GM18508 (cell line): ENCODE measurements at regions not wholly inside any gene's neighbourhood (a gene's known extent, or its start where the extent isn't known, plus 50 kb on each side); places are given as distances from the start of the nearest gene placed in this dataset.
"Not testable (repeated sequence)": the region's sequence is repeated elsewhere in the genome, so short reads cannot be mapped to it uniquely, and the experiment has no call there.

Experiments
- ATAC-seq: cut with Tn5 transposase; IDR thresholded peaks from one replicate; pipeline ENCODE4 v1.9.1; 2021; ENCODE audit warnings: moderate number of reproducible peaks; ENCODE audit not compliant: insufficient read depth, unreplicated experiment

DNA sequence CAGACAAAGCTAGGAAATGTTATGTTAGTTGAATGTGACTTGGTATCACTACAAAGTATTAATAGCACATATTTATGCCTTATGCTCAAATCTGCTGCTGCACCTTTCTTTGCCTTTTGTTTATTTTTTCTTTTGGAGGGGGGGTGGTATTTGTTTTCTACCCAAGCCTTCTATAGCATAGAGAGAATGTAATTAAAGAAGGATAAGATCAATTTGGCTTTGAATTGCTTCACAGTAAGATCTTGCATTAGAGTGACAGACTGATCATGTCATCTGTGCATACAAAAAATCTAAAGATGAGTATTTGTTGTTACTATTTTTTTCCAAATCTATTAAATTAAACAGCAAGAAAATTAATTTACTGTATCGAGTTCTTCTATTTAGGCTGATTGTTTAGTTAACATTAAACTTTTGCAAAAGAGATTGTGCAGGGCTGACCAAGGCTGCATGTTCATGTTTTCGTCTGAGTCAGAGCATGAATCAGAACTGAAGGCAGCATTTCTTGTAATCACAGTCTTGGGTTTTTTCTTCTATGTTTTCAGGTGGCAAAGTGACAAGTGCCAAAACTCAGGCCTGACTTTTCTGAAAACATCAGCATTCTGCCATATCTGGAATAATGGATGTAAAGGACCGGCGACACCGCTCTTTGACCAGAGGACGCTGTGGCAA is 1007.1 kb upstream of the WWC1 start:
- no peak for ATAC-seq

DNA sequence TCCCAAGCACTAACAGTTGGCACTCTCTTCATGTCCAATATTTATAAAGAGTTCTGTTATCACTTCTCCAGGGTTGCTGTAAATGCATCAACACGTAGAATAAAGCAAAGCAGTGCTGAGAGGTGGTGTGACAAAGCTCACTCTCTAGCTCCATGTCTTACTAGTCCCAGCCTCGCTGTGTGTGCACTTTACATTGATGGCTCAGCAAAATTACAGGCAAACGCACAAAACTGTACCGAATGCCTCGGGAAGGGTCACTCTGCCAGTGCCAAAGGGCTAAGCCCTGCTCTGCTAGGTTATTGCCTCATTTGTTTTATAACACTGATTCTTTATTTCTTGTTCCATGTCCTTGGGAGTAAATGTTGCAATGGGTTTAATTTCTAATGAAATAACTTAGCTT is 1005.9 kb upstream of the WWC1 start:
- no peak for ATAC-seq

DNA sequence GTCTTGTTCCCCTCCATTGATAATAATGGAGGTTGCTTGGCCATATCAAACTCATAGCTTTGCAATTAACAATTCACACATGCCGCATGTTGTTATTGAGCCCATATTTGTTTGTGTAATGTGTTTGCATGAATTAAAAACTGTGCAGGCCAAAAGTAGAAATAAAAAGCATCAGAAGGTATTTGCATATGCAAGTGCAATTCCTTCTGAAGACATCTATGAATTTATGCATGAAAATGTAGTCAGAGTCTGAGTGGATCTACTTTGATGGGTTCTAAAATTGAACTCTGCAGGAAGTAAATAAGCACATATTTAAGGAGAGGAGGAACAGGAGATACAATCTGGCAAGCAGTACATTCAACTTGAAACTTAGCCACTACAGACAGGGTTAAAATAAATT is 1004.6 kb upstream of the WWC1 start:
- ATAC-seq, result no peak

DNA sequence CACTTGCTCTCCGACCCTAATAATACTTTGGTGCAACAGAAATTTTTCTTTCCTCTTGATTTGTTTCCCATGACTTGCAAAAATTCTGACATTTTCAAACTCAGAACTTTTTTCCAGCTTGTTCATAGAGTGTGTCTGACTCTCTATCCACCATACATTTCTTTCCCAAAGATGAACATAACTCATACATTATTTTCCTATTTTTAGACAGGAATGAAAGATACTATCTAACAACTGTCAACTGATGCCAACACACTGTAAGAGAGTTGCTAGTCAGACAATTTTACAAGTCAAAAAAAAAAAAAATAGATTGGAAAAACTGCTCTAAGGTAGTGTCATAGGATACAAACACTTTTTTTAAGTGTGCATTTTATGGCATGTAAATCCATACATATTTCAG is 1001.0 kb upstream of the WWC1 start:
- no peak for ATAC-seq

DNA sequence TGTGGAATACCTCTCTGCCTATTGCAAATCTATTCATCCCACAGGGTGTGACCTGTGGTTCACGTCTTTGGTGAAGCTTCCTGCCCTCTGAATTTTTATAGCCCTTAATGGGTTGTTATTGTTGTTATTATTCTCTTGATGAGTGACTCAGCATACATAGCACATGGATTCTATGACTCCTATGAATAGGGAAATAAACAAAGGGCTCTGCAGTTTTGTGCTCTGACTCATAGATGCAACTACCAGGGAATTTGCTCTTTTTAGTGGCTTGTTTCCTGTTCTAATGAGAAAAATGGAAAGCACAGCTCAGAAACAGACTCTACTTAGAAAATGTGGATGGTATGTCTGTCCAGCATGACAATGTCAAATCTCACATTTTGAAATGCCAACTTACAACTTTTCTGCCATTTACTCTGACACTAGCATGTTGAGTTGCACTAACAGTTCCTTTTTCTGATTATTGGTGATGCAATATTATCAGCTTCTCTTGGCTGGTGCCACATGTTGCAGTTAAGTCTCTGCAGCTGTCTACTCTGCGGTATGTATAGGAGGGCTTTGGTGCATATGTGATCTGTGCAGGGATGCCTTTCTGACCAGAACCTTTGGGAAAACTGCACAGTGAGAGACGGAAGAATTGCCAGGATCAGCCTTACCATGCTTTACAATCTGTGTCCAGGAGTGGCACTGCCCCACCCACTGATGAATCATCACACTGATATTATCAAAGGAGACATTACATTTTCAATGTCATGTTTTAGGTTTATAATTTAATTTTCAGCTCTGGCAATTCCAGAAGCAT is 996.4 kb upstream of the WWC1 start:
- ATAC-seq, result no peak

DNA sequence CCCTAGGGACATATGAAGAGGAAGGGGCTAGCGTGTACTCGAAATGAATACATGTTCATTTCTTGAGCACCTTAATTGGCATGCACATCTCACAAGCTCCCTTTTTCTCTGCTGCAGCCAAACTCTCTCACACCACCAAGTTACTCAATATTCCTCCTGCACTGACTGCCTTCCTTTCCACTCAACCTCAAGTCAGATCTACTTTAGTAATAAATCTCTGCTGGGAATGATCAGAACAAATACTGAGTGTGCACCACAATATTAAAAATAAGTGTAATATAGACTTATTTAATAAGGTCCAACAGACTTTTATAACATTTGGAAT is 995.8 kb upstream of the WWC1 start:
- no peak for ATAC-seq

DNA sequence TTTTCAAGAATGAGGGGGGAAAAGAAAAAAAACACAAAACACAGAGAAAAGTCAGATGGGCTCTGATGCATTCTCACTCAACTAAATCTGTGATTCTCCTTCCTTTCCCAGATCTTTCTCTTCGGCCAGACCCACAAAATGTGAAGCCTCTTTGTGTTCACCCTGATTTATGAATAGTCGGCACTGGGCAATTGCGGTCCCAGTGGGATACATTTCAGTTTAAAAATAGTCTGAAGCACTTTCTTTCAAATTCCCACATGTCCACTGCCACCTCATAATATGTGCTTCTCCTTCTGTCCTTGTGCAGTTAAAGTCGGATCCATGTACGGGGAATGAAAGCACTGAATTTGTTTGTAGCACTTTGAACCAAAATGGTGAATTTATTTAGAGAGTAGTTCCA is 995.4 kb upstream of the WWC1 start:
- ATAC-seq, result no peak

DNA sequence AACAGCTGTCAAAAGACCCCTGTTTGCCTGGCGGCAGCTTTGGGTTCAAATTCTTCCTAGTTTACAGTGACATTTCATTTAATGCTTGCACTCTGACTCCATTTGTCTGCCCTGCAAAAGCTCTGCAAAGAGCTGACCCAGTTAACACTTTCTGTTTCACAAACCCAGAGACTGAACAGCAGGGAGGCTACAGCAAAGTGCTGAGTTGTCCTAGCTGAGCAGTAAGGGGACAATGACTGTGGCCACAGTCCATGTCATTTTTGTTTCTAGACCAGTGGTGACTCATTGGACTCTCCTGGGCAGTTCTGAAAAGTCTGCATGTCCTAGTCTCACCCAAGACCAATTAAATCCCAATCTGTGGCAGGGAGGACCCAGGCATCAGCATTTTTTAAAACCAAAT is 994.8 kb upstream of the WWC1 start:
- ATAC-seq, result no peak

DNA sequence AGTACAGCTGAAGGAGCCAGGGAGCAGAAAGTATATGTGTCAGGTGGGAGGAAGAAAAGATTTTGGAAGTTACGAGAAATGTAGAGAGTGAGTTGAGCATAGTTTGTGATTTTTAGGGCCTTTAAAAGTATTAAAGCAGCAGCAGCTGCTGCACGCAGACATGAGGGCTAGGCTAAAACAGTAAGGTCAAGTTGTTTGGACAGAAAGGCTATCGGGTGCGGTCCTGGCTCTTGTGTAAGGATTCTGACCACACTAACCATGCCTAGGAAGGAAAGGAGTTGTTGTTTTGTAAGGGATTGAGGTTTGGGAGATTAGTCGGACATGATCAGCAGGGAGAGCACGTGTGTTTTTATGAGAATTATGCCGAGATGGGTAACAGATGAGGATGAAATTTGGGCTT is 991.6 kb upstream of the WWC1 start:
- not testable (repeated sequence) for ATAC-seq

DNA sequence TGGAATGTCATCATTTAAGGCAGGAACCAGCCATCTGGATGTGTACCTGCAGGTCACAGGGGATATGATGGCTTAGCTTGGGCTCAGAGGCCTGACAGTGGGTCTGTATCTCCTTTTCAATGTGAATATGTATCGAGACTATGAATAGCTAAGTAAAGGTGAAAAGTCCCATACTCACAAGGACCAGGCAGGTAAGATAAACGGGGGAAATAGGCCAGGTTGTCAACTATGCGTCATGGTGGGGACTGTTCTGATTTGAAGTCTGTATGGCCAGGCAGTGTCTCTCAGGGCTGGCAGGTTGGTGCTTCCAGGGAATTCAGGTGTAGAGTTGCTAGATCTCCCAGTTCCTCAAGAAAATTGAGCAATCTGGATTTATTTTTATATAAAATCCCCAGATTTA is 987.9 kb upstream of the WWC1 start:
- no peak for ATAC-seq

DNA sequence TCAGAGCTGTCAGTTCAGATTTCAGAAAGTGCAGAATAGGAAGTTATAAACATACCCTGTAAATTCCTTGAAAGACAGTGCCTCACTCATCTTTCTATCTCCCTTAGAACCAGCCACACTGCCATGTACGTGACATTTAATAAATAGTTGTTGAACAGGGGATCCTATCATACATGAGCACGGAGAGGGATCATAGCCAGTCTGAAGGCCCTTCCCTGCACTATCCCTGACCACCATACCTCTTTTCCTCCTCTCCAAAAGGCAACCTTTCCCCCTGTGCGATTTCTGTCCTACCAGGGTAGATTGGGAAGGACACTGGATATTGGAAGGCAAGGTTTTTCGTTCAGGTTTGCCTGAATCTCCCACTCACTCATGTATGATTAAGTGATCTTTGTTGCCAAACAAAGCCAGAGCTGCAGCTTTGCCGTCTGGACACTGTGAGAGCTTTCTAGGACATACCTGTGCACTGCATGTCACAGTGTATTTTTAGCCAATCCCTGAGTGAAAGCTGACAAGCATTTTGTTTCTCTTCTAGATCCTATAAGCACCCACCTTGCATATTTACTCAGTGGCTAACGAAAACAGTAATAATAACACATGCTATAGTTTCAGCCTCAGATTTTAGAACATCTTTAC is 986.5 kb upstream of the WWC1 start:
- ATAC-seq, result no peak

DNA sequence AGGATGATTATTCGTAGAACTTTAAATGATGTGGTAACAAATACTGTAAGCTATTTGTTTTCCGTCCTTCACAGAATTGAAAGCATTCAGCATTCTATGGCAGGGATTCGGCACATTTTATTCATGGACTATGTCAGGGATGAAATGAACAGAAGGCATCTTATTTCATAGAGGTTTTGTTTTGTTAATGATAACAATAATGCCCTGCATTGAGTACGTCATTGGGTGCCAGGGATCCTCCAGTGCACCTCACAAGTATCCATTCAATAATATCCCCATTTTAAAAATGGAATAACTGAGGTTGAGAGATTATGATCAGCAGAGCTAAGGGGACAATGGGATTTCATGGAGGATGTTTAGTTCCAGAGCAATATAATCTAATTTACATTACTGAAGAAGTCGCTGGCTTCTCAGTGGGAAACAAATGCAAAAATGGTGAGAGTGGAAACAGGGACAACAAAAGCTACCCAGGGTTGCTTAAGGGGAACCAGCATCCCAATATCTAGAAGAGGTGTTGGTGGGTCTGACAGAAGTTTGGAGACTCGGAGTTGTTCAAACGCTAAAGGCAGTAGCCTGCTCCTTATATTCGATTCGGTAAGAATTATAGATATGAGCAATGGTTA is 985.7 kb upstream of the WWC1 start:
- ATAC-seq, result no peak

DNA sequence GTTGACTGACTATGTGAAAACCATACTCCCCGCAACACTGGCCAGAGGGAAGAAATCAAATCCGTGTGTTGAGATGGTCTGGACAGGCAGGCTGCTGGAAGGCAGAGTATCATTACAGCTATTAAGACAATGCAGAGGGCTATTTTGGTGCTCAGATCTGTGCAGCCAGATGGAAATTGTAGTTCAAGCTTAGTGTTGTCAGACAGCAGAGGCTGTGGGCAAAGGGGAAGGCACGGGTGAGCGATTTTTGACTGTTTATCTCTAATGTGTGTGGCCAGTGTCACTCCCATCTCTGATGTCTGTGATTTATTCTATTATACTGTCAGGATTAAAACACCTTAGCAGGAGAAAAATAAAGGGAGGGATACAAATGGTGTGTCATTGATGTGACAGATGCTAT is 984.4 kb upstream of the WWC1 start:
- ATAC-seq, result no peak

DNA sequence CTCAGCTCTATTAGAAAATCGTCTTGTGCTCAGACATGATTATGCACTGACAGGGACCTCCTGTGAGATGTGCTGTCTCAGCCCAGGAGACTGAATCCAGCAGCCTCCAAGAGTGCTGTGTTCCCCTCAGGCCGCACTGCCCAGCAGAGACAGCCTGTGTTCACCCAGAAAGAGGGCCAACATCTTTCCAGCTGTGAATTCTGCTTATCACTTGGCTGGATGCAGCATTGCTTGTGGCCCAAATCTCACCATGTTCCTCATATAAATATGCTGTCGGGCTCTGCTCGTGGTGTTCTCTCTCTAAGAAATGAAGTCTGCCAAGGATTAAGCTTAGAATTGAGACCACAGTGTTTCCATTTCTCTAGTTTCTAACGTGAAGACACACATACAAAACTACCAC is 983.0 kb upstream of the WWC1 start:
- no peak for ATAC-seq

DNA sequence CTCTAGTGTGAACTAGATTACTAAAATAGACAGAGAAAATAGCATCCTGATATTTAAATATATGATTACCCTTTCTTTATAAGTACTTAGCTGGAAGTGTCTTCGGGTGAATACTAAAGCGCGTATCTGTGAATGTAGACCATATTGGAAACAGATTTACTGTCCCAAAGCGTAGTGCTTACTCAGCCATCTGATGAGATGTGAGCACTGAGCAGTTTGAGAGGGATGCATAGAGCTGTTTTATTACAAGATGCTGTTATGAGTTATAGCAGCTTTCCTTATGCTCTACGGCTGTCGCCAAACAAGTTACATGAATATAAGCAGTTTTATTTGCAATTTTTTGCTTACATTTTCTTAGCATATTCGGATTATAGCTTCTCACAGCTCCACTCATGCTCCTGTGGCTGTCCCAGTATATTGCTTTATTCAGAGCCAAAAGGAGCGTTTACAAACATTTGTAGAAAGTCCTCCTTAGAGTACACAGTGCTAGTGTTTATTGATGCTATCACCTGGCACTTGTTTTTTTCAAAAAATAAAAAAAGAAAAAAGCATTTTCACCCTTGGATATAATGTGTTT is 981.4 kb upstream of the WWC1 start:
- ATAC-seq, result no peak

DNA sequence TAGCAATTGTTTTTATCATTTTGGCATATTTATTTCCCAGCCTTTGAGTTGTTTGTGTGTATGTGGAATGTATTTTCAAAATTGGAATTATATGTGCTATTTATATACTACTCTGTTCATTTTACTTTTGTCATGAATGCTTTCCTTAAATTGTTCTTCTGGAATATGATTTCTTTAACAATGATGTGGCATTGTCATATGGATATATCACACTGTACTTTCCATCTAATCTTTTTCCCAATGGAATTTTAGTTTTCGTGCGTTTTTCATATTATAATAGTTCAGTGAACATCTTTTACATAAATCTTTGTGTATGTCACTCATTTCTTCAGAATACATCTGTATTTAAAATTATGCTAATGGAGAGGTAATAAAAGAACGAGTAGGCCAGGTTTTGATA is 980.1 kb upstream of the WWC1 start:
- ATAC-seq, result no peak

DNA sequence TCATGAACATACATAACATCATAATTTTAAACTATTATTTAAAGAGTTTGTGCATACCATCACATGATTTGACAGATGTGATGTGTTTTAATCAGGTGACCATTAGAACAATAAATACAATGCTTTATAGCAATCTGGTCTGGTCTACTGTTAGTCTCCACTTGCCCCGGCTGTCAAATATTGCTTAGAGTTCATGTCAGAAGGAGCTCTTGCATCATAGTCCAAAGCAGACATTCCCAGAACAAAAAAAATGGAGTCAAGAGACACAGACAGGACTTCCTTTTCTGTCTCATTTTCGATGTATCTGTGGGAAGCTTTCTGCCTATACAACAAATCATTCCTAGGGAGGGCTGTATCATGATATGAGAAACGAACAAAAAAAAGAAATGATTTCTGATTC is 979.2 kb upstream of the WWC1 start:
- ATAC-seq, result no peak

DNA sequence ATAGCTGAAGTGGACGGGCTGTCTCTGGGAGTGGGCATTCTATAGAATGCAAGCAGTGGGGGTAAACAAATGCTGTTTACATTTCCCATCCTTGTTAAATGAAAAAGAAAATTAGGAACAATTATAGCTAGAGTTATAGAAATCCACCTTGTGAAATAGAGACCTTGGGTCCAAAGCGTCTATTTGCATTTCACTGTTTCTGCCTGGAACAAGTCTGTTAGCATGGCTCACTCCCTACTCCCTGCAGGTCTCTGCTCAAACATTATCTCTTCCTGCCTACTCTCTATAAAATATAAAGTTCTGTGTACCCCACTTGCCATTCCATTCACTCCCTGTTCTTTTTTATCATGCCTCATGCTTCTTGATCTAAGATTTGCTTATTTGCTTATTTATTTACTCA is 975.7 kb upstream of the WWC1 start:
- no peak for ATAC-seq

DNA sequence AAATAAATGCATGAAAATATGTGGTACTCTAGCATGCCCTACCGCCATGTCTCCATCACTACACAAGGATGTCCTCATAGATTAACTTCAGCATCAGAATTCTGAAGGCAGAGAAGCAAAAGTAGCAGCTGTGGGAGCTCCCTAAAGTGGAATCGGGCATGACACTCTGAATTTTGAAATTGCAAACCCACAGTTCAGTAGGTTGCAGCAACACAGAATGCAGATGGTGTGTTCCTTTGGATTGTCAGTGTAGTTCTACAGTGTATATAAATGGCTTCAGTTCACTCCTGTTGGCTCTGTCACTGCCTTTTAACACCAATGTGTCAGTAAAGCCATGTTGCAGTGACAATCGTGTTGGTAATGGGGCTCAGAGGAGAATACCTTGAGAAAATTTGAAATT is 973.6 kb upstream of the WWC1 start:
- no peak for ATAC-seq

DNA sequence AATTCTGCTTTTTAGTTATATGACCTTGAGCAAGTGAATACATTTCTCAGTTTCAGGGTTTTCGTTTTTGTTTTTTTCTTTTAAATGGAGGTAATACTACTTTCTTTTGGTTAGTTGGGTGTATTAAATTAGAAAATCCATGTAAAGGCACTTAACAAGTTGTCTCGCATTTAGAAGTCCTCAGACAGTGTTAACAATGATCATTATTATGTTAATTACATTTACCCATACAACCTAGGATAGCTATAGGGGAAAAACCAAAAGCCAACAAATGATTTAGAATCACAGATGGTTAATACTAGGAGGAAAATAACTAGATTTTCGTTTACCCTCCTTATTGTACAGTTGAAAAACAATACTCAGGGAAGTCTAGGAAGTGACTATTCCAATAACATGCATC is 972.2 kb upstream of the WWC1 start:
- no peak for ATAC-seq

DNA sequence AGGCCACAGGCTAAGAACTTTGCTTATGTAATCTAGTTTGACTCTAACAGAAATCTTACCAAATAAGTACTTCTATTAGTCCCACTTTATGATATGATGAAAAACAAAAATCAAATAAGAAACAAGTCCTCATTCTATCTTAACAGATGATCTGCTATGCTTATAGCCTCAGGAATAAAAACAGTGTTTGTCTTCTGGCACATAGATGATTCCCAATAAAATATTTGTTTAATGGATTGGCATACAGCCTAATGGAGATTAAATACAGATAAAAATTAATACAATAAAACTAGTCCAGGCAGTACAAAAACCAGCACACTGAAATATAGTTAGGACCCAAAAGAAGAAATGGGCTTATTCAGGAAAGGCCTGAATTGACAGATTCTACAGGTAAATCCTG is 971.4 kb upstream of the WWC1 start:
- no peak for ATAC-seq
